ENCODE measurements at regions not wholly inside any gene's neighbourhood (a gene's known extent, or its start where the extent isn't known, plus 50 kb on each side); places are given as distances from the start of the nearest gene placed in this dataset.
A peak's percentile ranks its signal among the peaks of the same experiment; 100 is the strongest.

GRCh38 chr13:109576331-109576813 lies 210.0 kb downstream of the IRS2 start:
- TF ChIP-seq CTCF (conservative IDR thresholded peaks at IDR 0.05; ENCODE audit: low read depth, low read length), result no peak
- DNase-seq (ENCODE audit: low read depth), result no peak
- no peak overlapping the region for H3K4me3 ChIP-seq (ENCODE audit: low read depth, low read length)

GRCh38 chr13:109575821-109576220 lies 210.6 kb downstream of the IRS2 start:
- no peak for TF ChIP-seq CTCF (conservative IDR thresholded peaks at IDR 0.05; ENCODE audit: low read depth, low read length)

GRCh38 chr13:109572389-109572788 lies 214.0 kb downstream of the IRS2 start:
- no peak for TF ChIP-seq CTCF (conservative IDR thresholded peaks at IDR 0.05; ENCODE audit: low read depth, low read length)
- H3K4me3 ChIP-seq (ENCODE audit: low read depth, low read length), result no peak overlapping the region
- DNase-seq (ENCODE audit: low read depth), result no peak

More at GRCh38 chr13:109575821-109576220, 210.6 kb downstream of the IRS2 start:
- H3K4me3 ChIP-seq (ENCODE audit: low read depth, low read length), result no peak overlapping the region
- DNase-seq (ENCODE audit: low read depth), result no peak

GRCh38 chr13:109569958-109570711 lies 216.2 kb downstream of the IRS2 start:
- TF ChIP-seq CTCF (conservative IDR thresholded peaks at IDR 0.05; ENCODE audit: low read depth, low read length), result no peak
- peak; percentile 16 for DNase-seq (ENCODE audit: low read depth)
- no peak overlapping the region for H3K4me3 ChIP-seq (ENCODE audit: low read depth, low read length)

GRCh38 chr13:109568339-109568818 lies 218.0 kb downstream of the IRS2 start:
- TF ChIP-seq CTCF (conservative IDR thresholded peaks at IDR 0.05; ENCODE audit: low read depth, low read length), result no peak
- DNase-seq (ENCODE audit: low read depth), result peak; percentile 36
- H3K4me3 ChIP-seq (ENCODE audit: low read depth, low read length), result no peak overlapping the region

GRCh38 chr13:109567315-109567714 lies 219.1 kb downstream of the IRS2 start:
- peak; percentile 48 for TF ChIP-seq CTCF (conservative IDR thresholded peaks at IDR 0.05; ENCODE audit: low read depth, low read length)
- peak; percentile 23 for DNase-seq (ENCODE audit: low read depth)
- no peak overlapping the region for H3K4me3 ChIP-seq (ENCODE audit: low read depth, low read length)

GRCh38 chr13:109565877-109566276 lies 220.5 kb downstream of the IRS2 start:
- no peak for DNase-seq (ENCODE audit: low read depth)
- H3K4me3 ChIP-seq (ENCODE audit: low read depth, low read length), result no peak overlapping the region
- no peak for TF ChIP-seq CTCF (conservative IDR thresholded peaks at IDR 0.05; ENCODE audit: low read depth, low read length)

All from choroid plexus epithelial cell (primary cell).